Thymus (tissue), 11 donors: ENCODE measurements at regions not wholly inside any gene's neighbourhood (a gene's known extent, or its start where the extent isn't known, plus 50 kb on each side); places are given as distances from the start of the nearest gene placed in this dataset.

ENCODE experiments used
- DNase-seq, 9 donors: peaks; one replicate each; pipeline ENCODE4 v3.0.0-alpha.2; 2013; ENCODE audit warnings: low spot score in 9 of 9, low read depth in 6 of 9, missing footprints in 1 of 9
- H3K27ac ChIP-seq, 2 donors: one replicate each; pipeline ENCODE4 v1.5.1; 2013; ENCODE audit warnings: control low read depth in 1 of 2, low read depth in 1 of 2, low read length in 1 of 2, mild to moderate bottlenecking in 1 of 2, moderate library complexity in 1 of 2
- H3K27me3 ChIP-seq, 2 donors: one replicate each; pipeline ENCODE4 v1.5.1; 2013; ENCODE audit warnings: low read length in 1 of 2; ENCODE audit not compliant: control insufficient read depth in 2 of 2, insufficient read depth in 1 of 2
- H3K36me3 ChIP-seq, 2 donors: one replicate each; pipeline ENCODE4 v1.5.1; 2013; ENCODE audit warnings: low read length in 1 of 2, mild to moderate bottlenecking in 1 of 2, moderate library complexity in 1 of 2; ENCODE audit not compliant: control insufficient read depth in 2 of 2, insufficient read depth in 2 of 2
- H3K4me1 ChIP-seq, 2 donors: one replicate each; pipeline ENCODE4 v1.5.1; 2013; ENCODE audit warnings: low read length in 2 of 2; ENCODE audit not compliant: control insufficient read depth in 2 of 2, insufficient read depth in 2 of 2
- H3K4me3 ChIP-seq, 2 donors: one replicate each; pipeline ENCODE4 v1.5.1; 2013; ENCODE audit warnings: low read length in 2 of 2, control low read depth in 1 of 2, mild to moderate bottlenecking in 1 of 2
- H3K9me3 ChIP-seq, 2 donors: one replicate each; pipeline ENCODE4 v1.5.1; 2013; ENCODE audit warnings: low read length in 1 of 2, mild to moderate bottlenecking in 1 of 2; ENCODE audit not compliant: control insufficient read depth in 2 of 2, insufficient read depth in 1 of 2
- WGBS: extraction: QIAGEN DNeasy Blood & Tissue Kit; methylation state at CpG from one replicate; pipeline ENCODE4 v1.1.7; 2013; 5-methylcytosine and 5-hydroxymethylcytosine counted together
- donor health status: healthy.

DNA sequence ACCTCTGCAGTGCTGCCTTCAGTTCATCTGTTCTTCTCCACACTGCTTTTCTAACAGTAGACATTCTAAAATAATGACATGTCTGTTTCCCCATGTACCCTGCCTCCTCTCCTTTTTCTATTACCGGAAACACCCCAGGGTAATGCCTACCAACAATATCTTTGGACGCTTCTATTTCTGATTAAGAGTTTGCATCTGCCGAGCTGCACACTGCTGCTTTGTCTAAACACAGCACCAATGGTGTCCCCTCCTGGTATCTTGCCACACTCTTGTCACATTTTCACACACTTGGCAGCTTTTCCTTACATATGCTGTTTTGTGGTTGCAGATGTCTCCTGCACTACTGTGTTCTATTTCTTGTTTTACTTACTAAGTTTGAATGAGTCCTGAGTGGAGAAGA, 288.8 kb downstream of the GRIA2 start:
- no peaks in the 10 kb centered on the region for H3K27me3 ChIP-seq
- 87% methylated on average over 3 of the region's 3 CpGs for WGBS
- no peaks in the 10 kb centered on the region for H3K36me3 ChIP-seq
- no peaks in the 10 kb centered on the region for H3K4me1 ChIP-seq
- H3K9me3 ChIP-seq, result no peaks in the 10 kb centered on the region
- no peak overlapping the region for H3K27ac ChIP-seq
- H3K4me3 ChIP-seq, result no peak overlapping the region
- no peak for DNase-seq

DNA sequence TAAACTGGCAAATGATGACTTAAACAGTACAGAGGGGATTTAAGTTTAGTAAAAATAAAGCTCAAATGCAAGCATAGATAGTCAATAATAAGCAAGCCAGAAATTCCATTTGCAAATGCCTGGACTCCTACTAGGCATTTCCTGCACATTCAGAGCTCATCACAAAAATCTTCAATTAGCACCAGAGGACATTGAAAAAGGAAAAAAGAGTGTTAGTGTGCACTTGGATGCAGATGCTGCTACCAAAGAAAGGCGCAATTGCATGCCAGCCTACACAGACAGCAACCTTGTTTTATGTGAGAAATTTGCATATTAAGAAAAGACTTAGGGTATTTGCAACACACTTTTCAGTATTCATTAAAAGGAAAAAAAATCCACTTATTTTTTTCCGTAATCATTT, 282.1 kb downstream of the GRIA2 start:
- Histone ChIP-seq H3K4me1 (no peaks in the 10 kb centered on the region), H3K4me3 (no peak overlapping the region), H3K9me3 (no peaks in the 10 kb centered on the region), H3K36me3 (no peaks in the 10 kb centered on the region), H3K27ac (no peak overlapping the region), H3K27me3 (no peaks in the 10 kb centered on the region)
- WGBS, result 96% methylated on average over 2 of the region's 2 CpGs
- no peak for DNase-seq

DNA sequence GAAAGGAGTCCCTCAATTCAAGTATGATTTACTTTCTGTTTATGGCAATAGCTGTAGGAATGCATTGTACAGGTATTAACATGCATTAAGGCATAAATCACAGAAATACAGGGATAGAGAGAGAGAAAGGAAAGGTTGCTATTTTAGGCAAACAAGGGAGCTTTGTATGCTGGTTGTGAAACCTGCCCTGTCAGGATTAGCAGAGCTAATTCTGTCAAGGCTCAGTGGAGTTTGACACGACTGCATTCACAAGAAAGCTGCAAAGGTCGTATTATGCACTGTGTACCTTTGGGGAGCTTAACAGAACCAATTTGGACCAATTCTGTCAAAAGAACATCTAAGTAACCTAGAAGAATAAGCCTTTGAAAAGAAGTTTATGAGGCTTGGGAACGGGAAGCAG, 239.3 kb downstream of the GRIA2 start:
- Histone ChIP-seq H3K36me3 (no peaks in the 10 kb centered on the region), H3K27me3 (no peaks in the 10 kb centered on the region), H3K4me3 (no peak overlapping the region), H3K4me1 (no peaks in the 10 kb centered on the region), H3K9me3 (no peaks in the 10 kb centered on the region), H3K27ac (no peak overlapping the region)
- WGBS, result 69% methylated on average over 3 of the region's 3 CpGs
- DNase-seq, result no peak

DNA sequence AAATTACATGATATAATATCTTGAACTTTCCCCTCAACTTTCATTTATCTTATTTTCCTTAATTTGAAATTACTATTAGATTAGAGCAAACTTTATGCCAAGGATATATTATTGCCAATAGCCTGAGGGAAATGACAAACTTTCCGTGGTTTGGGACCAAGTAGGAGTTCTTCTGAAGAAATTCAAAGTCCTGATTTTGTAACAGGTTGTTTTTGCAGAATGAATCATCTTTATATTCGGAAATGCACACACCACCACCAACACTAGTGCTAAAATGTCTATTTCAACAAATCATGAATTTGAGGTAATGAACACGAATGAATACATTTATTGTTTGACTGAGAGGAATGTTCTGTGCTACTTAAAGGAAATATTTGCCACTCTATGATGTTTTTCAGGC, 226.7 kb downstream of the GRIA2 start:
- Histone ChIP-seq H3K36me3 (no peaks in the 10 kb centered on the region), H3K4me3 (no peak overlapping the region), H3K27me3 (no peaks in the 10 kb centered on the region), H3K9me3 (peaks cover 0 to 8% of the 10 kb centered on the region in 2 donors), H3K27ac (no peak overlapping the region), H3K4me1 (no peaks in the 10 kb centered on the region)
- 76% methylated on average over 3 of the region's 3 CpGs for WGBS
- no peak for DNase-seq

DNA sequence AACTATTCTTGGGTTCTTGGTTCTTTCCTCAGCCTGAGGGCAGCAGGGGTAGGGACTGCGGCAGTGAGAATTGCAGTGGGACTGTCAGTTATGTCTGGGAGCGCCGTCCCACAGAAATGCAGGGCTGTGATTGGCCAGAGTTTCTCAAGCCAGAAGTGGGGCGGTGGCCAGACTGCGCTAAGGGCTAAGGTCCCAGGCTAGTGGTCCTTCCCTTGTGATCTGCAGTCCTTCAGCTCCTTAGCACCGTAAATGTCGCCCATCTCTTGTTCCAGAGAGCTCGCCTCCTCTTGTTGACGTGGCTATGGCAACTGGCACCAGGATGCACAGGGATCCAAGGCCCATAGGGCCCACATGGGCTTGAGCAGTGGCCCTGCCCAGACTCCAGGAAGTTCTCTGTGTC, 223.5 kb downstream of the GRIA2 start:
- Histone ChIP-seq H3K4me3 (no peak overlapping the region), H3K36me3 (no peaks in the 10 kb centered on the region), H3K9me3 (peaks cover 0 to 8% of the 10 kb centered on the region in 2 donors), H3K4me1 (no peaks in the 10 kb centered on the region), H3K27me3 (no peaks in the 10 kb centered on the region), H3K27ac (no peak overlapping the region)
- 93% methylated on average over 9 of the region's 9 CpGs for WGBS
- no peak for DNase-seq

DNA sequence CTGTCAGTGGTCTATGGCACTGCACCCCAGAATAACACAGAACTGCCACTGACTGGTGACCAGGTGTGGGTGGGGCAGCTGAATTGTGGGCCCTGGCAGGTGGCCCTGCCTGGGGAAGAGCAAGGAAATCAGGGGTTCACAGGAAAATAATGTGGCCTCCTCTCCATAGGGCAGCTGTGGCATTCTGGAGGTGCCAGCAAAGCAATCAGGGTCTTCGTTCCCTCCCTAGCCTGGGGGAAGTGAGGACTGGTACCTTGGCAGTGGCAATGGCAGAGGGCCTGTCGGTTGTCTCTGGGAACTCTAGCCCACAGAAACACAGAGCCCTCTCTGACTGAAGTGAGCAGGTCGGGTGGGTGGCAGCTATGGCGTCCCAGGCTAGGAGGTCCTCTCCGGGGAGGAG, 223.0 kb downstream of the GRIA2 start:
- Histone ChIP-seq H3K36me3 (no peaks in the 10 kb centered on the region), H3K4me3 (no peak overlapping the region), H3K27me3 (no peaks in the 10 kb centered on the region), H3K4me1 (no peaks in the 10 kb centered on the region), H3K9me3 (peaks cover 0 to 8% of the 10 kb centered on the region in 2 donors), H3K27ac (no peak overlapping the region)
- DNase-seq, result no peak
- 94% methylated on average over 5 of the region's 5 CpGs for WGBS

DNA sequence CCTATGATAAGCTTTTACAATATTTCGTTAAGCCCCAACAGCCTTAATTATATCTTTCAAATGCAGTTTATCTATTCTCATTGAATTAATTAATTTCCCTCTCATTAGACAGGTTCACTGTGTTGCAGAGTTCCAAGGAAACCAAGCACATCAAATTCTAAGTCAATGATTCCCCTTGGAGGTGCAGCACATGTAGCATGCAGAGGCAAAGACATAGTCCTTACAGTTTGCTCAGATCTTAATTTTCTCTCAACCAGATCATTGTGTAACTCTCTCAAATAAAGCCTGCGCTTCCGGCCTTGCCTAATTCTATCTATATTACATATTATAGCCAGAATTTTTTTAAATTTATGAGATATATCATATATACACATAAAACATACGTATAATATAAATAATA, 205.4 kb downstream of the GRIA2 start:
- H3K27me3 ChIP-seq, result no peaks in the 10 kb centered on the region
- H3K9me3 ChIP-seq, result no peaks in the 10 kb centered on the region
- no peak overlapping the region for H3K4me3 ChIP-seq
- no peak for DNase-seq
- H3K4me1 ChIP-seq, result no peaks in the 10 kb centered on the region
- H3K27ac ChIP-seq, result no peak overlapping the region
- 89% methylated on average over 4 of the region's 4 CpGs for WGBS
- no peaks in the 10 kb centered on the region for H3K36me3 ChIP-seq

DNA sequence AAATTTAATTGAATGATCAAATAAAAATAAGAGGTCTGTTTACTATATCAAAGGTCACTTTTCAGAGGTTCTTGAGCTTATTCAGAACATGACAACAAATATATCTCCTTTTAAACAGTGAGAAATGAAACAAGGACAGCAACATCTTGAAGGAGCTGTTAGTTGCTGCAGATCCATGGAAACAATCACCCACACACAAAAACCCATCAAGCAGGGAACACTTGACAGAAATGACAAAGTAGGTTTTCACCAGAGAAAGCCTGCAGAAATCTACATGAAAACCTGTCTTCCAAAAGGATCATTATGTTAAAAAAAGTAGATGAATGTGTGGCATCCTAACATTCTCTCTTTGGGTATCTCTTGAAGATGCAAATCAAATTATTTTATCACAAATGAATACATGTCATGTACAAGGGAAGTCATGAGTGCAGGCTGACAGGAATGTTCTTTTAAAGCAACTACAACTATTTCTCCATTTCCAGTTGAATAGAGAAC, 203.0 kb downstream of the GRIA2 start:
- DNase-seq, result no peak
- Histone ChIP-seq H3K27ac (no peak overlapping the region), H3K4me3 (no peak overlapping the region), H3K9me3 (no peaks in the 10 kb centered on the region), H3K4me1 (no peaks in the 10 kb centered on the region), H3K27me3 (no peaks in the 10 kb centered on the region), H3K36me3 (no peaks in the 10 kb centered on the region)

DNA sequence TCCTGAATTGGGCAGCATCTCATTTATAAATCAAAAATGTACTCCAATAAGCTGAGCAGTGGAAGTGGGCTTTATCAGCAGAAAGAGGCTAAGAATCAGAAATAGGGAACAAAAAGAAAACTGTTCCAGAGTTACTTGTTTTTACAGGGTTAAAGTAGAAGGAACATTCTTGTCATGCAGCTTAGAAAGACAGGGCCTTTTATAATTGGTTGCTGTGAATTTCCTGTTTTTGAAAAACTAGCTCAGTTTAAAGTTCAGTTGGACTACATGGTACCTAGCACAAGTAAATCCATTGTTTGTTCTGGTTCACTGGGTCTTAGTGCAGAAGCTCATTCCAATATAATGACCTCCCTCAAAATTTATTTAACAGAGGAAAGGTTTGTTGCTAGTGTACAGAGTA, 200.8 kb downstream of the GRIA2 start:
- H3K27ac ChIP-seq, result no peak overlapping the region
- H3K4me1 ChIP-seq, result no peaks in the 10 kb centered on the region
- H3K36me3 ChIP-seq, result no peaks in the 10 kb centered on the region
- DNase-seq, result no peak
- H3K27me3 ChIP-seq, result no peaks in the 10 kb centered on the region
- no peak overlapping the region for H3K4me3 ChIP-seq
- H3K9me3 ChIP-seq, result no peaks in the 10 kb centered on the region
